Spleen (tissue), 11 donors: ENCODE measurements at regions not wholly inside any gene's neighbourhood (a gene's known extent, or its start where the extent isn't known, plus 50 kb on each side); places are given as distances from the start of the nearest gene placed in this dataset.

Experiments used
- DNase-seq: peaks from one replicate; pipeline ENCODE4 v3.0.0-alpha.2; 2020
- H3K27ac ChIP-seq, 8 donors: fragments of 200-600 bp; sonication (generic) in 7 of 8; 1 replicate in 4 of 8; 2 replicates in 4 of 8; pipeline versions ENCODE4 v1.5.0 to v1.8.0; 2016 to 2021; ENCODE audit warnings: inconsistent platforms in 4 of 8, mild to moderate bottlenecking in 4 of 8, moderate library complexity in 1 of 8
- H3K27me3 ChIP-seq, 7 donors: fragments of 200-600 bp; sonication (generic) in 6 of 7; replicated peaks in 1 of 7; 1 replicate in 4 of 7; 2 replicates in 3 of 7; pipeline versions ENCODE4 v1.5.0 to v1.8.0; 2016 to 2021; ENCODE audit warnings: inconsistent platforms in 3 of 7, mild to moderate bottlenecking in 1 of 7
- H3K36me3 ChIP-seq, 6 donors: fragments of 200-600 bp; sonication (generic) in 5 of 6; 1 replicate in 4 of 6; 2 replicates in 2 of 6; pipeline versions ENCODE4 v1.5.0 to v1.8.0; 2016 to 2021; ENCODE audit warnings: inconsistent platforms in 2 of 6
- H3K4me1 ChIP-seq, 6 donors: fragments of 200-600 bp; sonication (generic) in 5 of 6; 1 replicate in 3 of 6; 2 replicates in 3 of 6; pipeline versions ENCODE4 v1.5.0 to v1.8.0; 2016 to 2021; ENCODE audit warnings: inconsistent platforms in 3 of 6
- H3K4me3 ChIP-seq, 8 donors: fragments of 200-600 bp; sonication (generic) in 7 of 8; 1 replicate in 4 of 8; 2 replicates in 4 of 8; pipeline versions ENCODE4 v1.5.0 to v1.8.0; 2016 to 2021; ENCODE audit warnings: inconsistent platforms in 4 of 8, mild to moderate bottlenecking in 4 of 8, moderate library complexity in 2 of 8
- H3K9me3 ChIP-seq, 8 donors: fragments of 200-600 bp; sonication (generic) in 7 of 8; 1 replicate in 4 of 8; 2 replicates in 4 of 8; pipeline versions ENCODE4 v1.5.0 to v1.8.0; 2016 to 2021; ENCODE audit warnings: inconsistent platforms in 4 of 8
- CTCF ChIP-seq, 11 experiments: fragments of 200-600 bp in 7 of 11; fragments of 450-650 bp in 4 of 11; sonication (generic) in 4 of 11; IDR thresholded peaks in 8 of 11; conservative IDR thresholded peaks in 3 of 11; 1 replicate in 7 of 11; 2 replicates in 4 of 11; pipeline versions ENCODE4 v1.4.0 to v1.8.0; 2016 to 2021; ENCODE audit warnings: antibody characterized with exemption in 11 of 11, inconsistent platforms in 4 of 11, mild to moderate bottlenecking in 1 of 11
- POLR2A ChIP-seq, 3 donors: fragments of 450-650 bp; IDR thresholded peaks; one replicate each; pipeline ENCODE4 v1.5.1; 2017; ENCODE audit warnings: antibody characterized with exemption in 3 of 3, mild to moderate bottlenecking in 1 of 3
- POLR2AphosphoS5 ChIP-seq, 3 donors: sonication (generic); formaldehyde crosslinking; IDR thresholded peaks; one replicate each; pipeline ENCODE4 v1.5.1; 2017; ENCODE audit warnings: antibody characterized with exemption in 3 of 3
- WGBS, 5 donors: extraction: QIAGEN DNeasy Blood & Tissue Kit in 3 of 5; methylation state at CpG; one replicate each; pipeline versions ENCODE4 v1.1.5 to v1.1.7; 2013 to 2018; 5-methylcytosine and 5-hydroxymethylcytosine counted together
- intact Hi-C: fragments of 100-400 bp; cut with DNase I; formaldehyde crosslinking; loops from one replicate; pipeline ENCODE4 v1.15.0; 2023; ENCODE audit warnings: low total_unique reads
- donor health status: healthy with polysubstance abuse.
- donor health status: DM: no; HTN: no; CAD: no; lungs with moderate emphysema.
- donor health status: DM: no; HTN: no; CAD: no.
- donor health status: Bipolar disorder and iron deficiency.
- donor health status: healthy.
- donor health status: DM: no; HTN: no; CAD: no.
- donor health status: DM: yes; HTN: yes; CAD: no.

- Histone ChIP-seq H3K4me1 (peaks cover 0 to 4% (median 0%) of the 10 kb centered on the region in 6 donors), H3K4me3 (no peak overlapping the region), H3K36me3 (no peaks in the 10 kb centered on the region), H3K27ac (no peak overlapping the region), H3K27me3 (peaks cover 0 to 45% (median 7%) of the 10 kb centered on the region in 7 donors), H3K9me3 (no peaks in the 10 kb centered on the region)
- TF ChIP-seq POLR2AphosphoS5 (IDR thresholded peaks at IDR 0.05) (no peak), CTCF (IDR thresholded peaks at IDR 0.05 in 8 of 11, conservative IDR thresholded peaks at IDR 0.05 in 3 of 11) (no peak), POLR2A (IDR thresholded peaks at IDR 0.05) (no peak)
- intact Hi-C loops: no loop called here
- no peak for DNase-seq
- 37 to 52% (median 44%) methylated on average over 4 to 7 of the region's 7 CpGs for WGBS, 5 donors
Observed at GRCh38 chr14:94962166-94962575, 192.3 kb upstream of the GSC start.

- no peak overlapping the region for H3K27ac ChIP-seq
- intact Hi-C loops: no loop called here
- 35 to 49% (median 41%) methylated on average over 19 of the region's 19 CpGs for WGBS, 5 donors
- TF ChIP-seq CTCF (IDR thresholded peaks at IDR 0.05 in 8 of 11, conservative IDR thresholded peaks at IDR 0.05 in 3 of 11) (no peak), POLR2AphosphoS5 (IDR thresholded peaks at IDR 0.05) (no peak), POLR2A (IDR thresholded peaks at IDR 0.05) (no peak)
- peaks cover 0 to 39% (median 7%) of the 10 kb centered on the region in 7 donors for H3K27me3 ChIP-seq
- H3K4me1 ChIP-seq: peaks cover 0 to 4% (median 0%) of the 10 kb centered on the region in 6 donors
- no peaks in the 10 kb centered on the region for H3K36me3 ChIP-seq
- DNase-seq: no peak
- no peaks in the 10 kb centered on the region for H3K9me3 ChIP-seq
- H3K4me3 ChIP-seq: no peak overlapping the region
Observed at GRCh38 chr14:94961386-94962165, 191.7 kb upstream of the GSC start.

GRCh38 chr14:94960285-94961001, 190.5 kb upstream of the GSC start:
- 78 to 89% (median 84%) methylated on average over 9 of the region's 9 CpGs for WGBS, 5 donors
- Histone ChIP-seq H3K27me3 (peaks cover 0 to 36% (median 7%) of the 10 kb centered on the region in 7 donors), H3K27ac (no peak overlapping the region), H3K4me3 (no peak overlapping the region), H3K4me1 (peaks cover 0 to 4% (median 0%) of the 10 kb centered on the region in 6 donors), H3K9me3 (no peaks in the 10 kb centered on the region), H3K36me3 (no peaks in the 10 kb centered on the region)
- TF ChIP-seq POLR2AphosphoS5 (IDR thresholded peaks at IDR 0.05) (no peak), CTCF (IDR thresholded peaks at IDR 0.05 in 8 of 11, conservative IDR thresholded peaks at IDR 0.05 in 3 of 11) (no peak), POLR2A (IDR thresholded peaks at IDR 0.05) (no peak)
- intact Hi-C loops: no loop called here
- no peak for DNase-seq
